HG02852 (cell line): ENCODE measurements at regions not wholly inside any gene's neighbourhood (a gene's known extent, or its start where the extent isn't known, plus 50 kb on each side); places are given as distances from the start of the nearest gene placed in this dataset.

Source experiments
- ATAC-seq: cut with Tn5 transposase; IDR thresholded peaks from one replicate; pipeline ENCODE4 v1.9.1; 2021; ENCODE audit warnings: mild to moderate bottlenecking, moderate library complexity; ENCODE audit not compliant: unreplicated experiment

DNA sequence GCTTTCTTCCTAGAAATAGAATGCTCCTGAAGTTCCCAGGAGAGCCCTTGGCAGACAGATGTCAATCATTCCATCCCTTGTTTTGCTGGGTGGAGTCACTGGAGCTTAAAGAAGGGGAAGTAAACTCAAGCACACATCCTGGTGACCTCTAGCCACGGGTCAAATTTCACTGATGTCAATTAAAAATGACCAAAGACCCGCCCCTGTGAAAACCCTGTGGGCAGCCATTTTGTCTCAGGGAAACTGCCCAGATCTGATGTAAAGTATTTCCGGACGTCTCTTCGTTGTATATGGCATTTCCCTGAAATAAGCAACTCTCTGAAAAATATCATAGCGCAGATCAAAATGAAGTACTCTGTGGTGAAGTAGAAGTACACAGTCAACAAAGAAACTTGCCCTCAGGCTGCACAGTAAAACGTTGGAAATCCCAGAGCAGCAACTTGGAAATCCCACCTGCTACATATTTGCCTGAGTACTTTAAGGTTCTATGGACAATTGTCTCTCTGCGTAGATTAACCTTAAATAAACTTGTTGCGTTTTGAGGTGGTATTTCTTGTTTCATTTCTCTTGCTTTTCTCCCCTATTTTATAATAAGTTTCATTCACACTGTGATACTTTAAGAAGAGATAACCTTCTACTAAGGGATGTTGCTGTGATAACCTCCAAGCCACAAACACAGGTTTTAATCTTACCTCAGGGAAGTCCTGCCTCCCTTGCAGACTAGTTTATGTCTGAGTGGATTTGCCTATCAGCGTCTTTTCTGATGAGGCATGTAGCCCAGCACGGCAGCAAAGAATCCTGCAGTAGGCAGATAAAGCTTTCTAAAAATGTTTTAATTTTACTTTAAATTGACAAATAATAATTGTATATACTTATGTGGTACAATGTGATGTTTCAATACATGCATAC lies 60.9 kb upstream of the PIP5K1B start:
- peak; percentile 62 for ATAC-seq

DNA sequence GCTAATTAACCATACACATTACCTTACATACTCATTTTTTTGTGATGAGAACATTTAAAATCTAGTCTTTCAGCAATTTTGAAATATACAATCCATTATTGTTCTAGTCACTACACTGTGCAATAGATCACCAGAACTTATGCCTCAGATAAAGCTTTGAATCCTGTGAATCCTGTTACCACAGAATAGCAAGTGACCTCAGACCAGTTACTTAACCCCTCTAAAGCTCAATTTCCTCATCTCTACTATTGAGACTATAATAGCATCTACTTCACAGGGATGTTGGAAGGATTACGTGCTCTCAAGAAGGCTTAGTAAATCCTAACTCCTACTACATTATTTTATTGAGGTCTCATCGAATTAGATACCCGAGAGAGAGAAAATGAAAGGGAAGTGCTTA lies 60.2 kb upstream of the PIP5K1B start:
- no peak for ATAC-seq

DNA sequence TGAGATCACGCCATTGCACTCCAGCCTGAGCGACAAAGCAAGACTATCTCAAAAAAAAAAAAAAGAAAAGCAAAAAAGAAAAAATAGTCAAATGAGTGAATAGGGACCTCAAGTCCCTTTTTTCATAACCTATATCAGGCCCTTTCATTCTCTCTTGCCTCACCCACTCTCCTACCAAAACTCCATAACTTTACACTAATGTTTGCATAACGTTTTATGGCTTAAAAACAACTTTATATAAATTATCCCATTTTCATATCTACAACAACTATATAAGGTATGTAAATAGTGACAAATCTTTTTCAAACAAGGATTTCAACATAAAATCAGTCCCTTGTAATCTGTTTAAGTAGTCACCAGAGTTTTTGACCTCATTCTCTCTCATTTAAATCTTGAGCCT lies 56.9 kb upstream of the PIP5K1B start:
- no peak for ATAC-seq

DNA sequence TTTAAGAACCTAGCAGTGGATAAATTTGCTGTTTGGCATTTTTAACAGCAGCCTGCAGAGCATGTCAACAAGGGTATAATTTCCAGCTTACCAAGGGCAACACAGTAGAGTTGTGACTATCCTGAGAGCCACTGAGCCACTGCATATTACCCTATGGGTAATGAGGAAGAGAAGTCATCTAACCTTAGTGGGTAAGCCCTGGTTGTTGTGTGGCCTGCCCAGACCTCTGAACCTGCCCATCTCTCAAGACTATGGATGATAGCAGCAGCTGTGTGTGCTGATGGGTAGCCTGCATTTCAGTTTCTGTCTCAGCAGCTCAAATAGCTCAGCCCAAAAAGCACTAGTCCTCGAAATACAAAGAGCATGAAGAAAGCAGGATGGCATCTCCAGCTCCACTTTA lies 56.1 kb upstream of the PIP5K1B start:
- no peak for ATAC-seq

DNA sequence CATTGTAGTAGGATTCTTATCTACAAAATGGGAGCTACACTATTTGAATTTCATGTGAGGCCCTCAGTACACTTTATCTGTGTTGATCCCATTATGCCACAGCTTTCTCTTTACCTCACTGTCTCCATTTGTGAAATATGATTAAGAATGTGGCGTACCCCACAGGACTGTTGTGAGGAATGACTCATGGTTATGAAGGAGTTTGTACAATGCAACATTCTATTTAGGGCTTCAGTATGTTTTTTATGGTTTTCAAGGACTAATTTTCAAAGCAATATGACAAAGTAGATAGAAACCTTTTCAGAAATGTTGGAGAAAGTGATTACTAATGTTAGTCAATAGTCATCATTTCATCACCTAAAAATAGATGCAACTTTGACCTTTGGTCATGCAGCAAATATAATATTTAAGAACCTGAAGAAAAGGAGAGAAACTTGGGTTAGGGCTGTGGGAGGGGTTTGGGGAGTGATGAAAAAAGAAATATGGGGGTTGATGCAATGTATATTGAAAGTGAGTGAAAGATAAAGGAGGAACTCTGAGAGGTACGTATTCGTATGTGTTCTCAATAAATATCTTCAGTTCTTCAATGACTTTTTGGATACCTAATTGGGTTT lies 53.7 kb upstream of the PIP5K1B start:
- ATAC-seq, result no peak

DNA sequence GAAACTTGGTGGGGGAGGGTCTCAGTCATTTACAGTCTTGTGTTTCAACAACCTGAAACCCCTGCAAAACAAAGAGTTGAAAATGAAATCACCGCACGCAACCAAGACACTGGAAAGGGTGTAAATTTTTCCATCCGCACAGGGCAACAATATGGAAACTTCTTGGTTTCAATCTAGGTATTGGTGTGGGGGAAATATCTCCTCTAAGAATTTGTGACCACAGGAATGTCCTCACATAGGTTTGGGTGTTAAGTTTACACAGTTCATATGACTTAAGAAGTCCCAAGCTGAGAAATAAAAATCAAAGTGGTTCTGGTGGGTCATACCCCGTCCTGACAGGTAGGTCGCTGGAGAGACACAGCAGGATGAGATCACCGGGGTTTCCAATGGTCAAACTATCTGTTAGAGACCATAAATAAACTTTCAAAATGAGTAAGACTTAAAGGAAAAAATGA lies 51.9 kb upstream of the PIP5K1B start:
- peak; percentile 85 for ATAC-seq

DNA sequence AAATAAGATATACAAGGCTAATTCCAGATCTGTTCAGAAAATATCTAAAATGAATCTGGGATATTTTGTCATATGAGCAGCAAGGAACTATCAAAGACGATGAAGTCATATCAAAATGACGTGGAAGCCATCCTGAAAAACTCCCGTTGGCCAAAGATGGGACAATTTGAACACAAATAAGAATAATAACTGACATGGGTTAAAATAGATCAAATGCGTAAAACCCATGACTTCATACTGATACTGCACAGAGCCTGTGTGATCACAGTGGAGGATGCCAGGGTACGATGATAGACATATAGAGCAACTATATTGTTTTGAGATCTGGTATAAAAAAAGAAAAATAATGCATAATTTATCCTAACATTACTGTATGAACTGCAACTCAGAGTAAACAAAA lies 51.0 kb upstream of the PIP5K1B start:
- ATAC-seq, result no peak
